ENCODE measurements at regions not wholly inside any gene's neighbourhood (a gene's known extent, or its start where the extent isn't known, plus 50 kb on each side); places are given as distances from the start of the nearest gene placed in this dataset.

GRCh38 chr5:104955479-104955878 lies 1392.9 kb upstream of the NUDT12 start:
- in situ Hi-C loops (cut with MboI; ENCODE audit: low pct_unique_long_range_greater_than_20kb, low sequenced_read_pairs, unreplicated experiment), result no loop called here
- TF ChIP-seq, protein P1, sequence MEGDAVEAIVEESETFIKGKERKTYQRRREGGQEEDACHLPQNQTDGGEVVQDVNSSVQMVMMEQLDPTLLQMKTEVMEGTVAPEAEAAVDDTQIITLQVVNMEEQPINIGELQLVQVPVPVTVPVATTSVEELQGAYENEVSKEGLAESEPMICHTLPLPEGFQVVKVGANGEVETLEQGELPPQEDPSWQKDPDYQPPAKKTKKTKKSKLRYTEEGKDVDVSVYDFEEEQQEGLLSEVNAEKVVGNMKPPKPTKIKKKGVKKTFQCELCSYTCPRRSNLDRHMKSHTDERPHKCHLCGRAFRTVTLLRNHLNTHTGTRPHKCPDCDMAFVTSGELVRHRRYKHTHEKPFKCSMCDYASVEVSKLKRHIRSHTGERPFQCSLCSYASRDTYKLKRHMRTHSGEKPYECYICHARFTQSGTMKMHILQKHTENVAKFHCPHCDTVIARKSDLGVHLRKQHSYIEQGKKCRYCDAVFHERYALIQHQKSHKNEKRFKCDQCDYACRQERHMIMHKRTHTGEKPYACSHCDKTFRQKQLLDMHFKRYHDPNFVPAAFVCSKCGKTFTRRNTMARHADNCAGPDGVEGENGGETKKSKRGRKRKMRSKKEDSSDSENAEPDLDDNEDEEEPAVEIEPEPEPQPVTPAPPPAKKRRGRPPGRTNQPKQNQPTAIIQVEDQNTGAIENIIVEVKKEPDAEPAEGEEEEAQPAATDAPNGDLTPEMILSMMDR (IDR thresholded peaks at IDR 0.05; ENCODE audit: extremely low read depth, insufficient read depth, missing control alignments), result no peak
- no peak for DNase-seq (ENCODE audit: low spot score)

- in situ Hi-C loops (cut with MboI; ENCODE audit: low pct_unique_long_range_greater_than_20kb, low sequenced_read_pairs, unreplicated experiment), result no loop called here
- DNase-seq (ENCODE audit: low spot score), result no peak
- TF ChIP-seq, protein P1 (IDR thresholded peaks at IDR 0.05; ENCODE audit: extremely low read depth, insufficient read depth, missing control alignments), result no peak
These were observed 1390.3 kb upstream of the NUDT12 start for GRCh38 chr5:104952876-104953275.

DNA sequence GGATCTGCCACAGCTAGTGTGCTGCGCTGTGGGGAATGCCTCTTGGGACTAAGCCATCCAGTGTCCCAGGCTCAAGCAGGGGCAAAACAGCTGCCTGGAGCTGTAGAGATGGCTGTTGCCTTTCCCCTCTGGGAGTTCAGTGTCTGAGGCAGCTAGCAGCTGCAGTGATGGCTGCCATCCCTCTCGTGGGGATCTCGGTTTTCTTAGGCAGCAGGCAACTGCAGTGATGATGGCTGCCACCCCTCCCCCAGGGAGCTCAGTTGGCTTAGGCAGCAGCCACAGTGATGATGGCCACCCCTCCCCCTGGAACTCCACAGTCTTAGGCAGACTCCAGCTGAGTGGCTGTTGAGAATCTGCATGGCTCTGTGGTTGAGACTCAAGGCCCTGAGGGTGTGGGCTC lies 1389.2 kb upstream of the NUDT12 start:
- TF ChIP-seq, protein P1 (IDR thresholded peaks at IDR 0.05; ENCODE audit: extremely low read depth, insufficient read depth, missing control alignments), result no peak
- in situ Hi-C loops (cut with MboI; ENCODE audit: low pct_unique_long_range_greater_than_20kb, low sequenced_read_pairs, unreplicated experiment), result no loop called here
- DNase-seq (ENCODE audit: low spot score), result no peak

- TF ChIP-seq, protein P1 (IDR thresholded peaks at IDR 0.05; ENCODE audit: extremely low read depth, insufficient read depth, missing control alignments), result no peak
- DNase-seq (ENCODE audit: low spot score), result no peak
- in situ Hi-C loops (cut with MboI; ENCODE audit: low pct_unique_long_range_greater_than_20kb, low sequenced_read_pairs, unreplicated experiment), result no loop called here
These were observed 1384.5 kb upstream of the NUDT12 start for GRCh38 chr5:104947076-104947475.

DNA sequence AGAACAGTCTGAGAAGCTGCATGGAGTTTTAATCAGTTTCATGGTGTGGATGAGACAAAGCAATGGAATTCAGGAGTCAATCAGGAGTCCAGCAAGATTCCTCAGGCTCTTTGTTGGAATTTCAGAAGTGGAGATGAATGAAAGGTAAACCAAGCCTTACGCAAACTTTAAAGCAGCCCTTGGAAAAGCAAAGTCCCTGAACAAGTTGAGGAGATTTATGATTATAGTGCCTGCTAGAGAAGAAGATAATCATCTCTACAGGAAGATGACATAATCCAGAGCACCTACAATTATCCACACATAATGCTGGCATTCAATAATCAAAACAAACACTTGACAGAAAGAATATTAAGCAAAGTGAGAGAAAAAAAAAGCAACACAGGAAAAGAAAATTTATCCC lies 1380.1 kb upstream of the NUDT12 start:
- in situ Hi-C loops (cut with MboI; ENCODE audit: low pct_unique_long_range_greater_than_20kb, low sequenced_read_pairs, unreplicated experiment), result no loop called here
- TF ChIP-seq, protein P1 (IDR thresholded peaks at IDR 0.05; ENCODE audit: extremely low read depth, insufficient read depth, missing control alignments), result no peak
- no peak for DNase-seq (ENCODE audit: low spot score)

GRCh38 chr5:104941030-104941645 lies 1378.5 kb upstream of the NUDT12 start:
- TF ChIP-seq, protein P1 (IDR thresholded peaks at IDR 0.05; ENCODE audit: extremely low read depth, insufficient read depth, missing control alignments), result no peak
- DNase-seq (ENCODE audit: low spot score), result no peak
- in situ Hi-C loops (cut with MboI; ENCODE audit: low pct_unique_long_range_greater_than_20kb, low sequenced_read_pairs, unreplicated experiment), result no loop called here
